ENCODE measurements at regions not wholly inside any gene's neighbourhood (a gene's known extent, or its start where the extent isn't known, plus 50 kb on each side); places are given as distances from the start of the nearest gene placed in this dataset.

DNA sequence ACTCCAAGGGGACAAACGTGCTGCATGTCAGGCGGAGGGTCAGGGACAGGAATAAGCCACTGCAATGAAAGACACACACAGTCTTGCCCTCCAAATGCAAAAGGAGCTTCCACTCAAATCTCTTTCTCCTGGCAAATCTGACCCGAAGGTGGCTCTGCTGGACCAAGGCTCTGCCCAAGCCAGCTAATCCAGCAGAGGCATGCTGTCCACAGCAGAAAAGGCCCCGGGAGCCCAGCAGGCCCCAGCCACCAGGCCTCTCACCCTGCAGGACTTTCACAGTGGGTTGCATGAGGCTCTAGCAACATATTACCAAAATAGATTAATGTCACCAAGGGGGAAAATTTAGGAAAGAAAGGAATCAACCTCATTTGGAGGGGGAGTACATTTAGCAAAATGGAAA is 628.6 kb downstream of the BCOR start:
- no peaks in the 10 kb centered on the region for H4K20me1 ChIP-seq (ENCODE audit: insufficient read depth)
- H2AFZ ChIP-seq (ENCODE audit: low read depth, low read length, poor library complexity, severe bottlenecking) = no peak overlapping the region
- H3K4me2 ChIP-seq (ENCODE audit: low read length) = no peak overlapping the region
- H3K9ac ChIP-seq (ENCODE audit: low read length) = no peak overlapping the region
- no TSS peak for BruUV-seq (replicated peaks)
- no peak overlapping the region for H3K4me3 ChIP-seq (replicated peaks in 1 of 2; ENCODE audit: low read depth in 1 of 2, low read length in 2 of 2)
- RAD21 ChIA-PET (ENCODE audit: low non-redundant PET in 1 of 2, low total read pairs in 2 of 2, uncharacterized antibody in 2 of 2, unreplicated experiment in 2 of 2) = no interaction called here
- POLR2A ChIA-PET = no interaction called here
- no peak for DNase-seq (ENCODE audit: low read depth, low spot score)
- CTCF ChIA-PET = no interaction called here
- H3K4me1 ChIP-seq (ENCODE audit: control insufficient read depth in 1 of 2, insufficient read depth in 2 of 2, low read length in 2 of 2) = no peaks in the 10 kb centered on the region
- H3K27ac ChIP-seq (ENCODE audit: low read depth, low read length) = no peak overlapping the region
- intact Hi-C loops (cut with micrococcal nuclease) = no loop called here
- no peak for ATAC-seq
- no peaks in the 10 kb centered on the region for H3K27me3 ChIP-seq (ENCODE audit: insufficient read depth, low read length)
- TF ChIP-seq EZH2phosphoT487 (IDR thresholded peaks at IDR 0.05; ENCODE audit: borderline replicate concordance) (no peak), SP1 (IDR thresholded peaks at IDR 0.05; ENCODE audit: low read depth) (no peak), SIN3A (IDR thresholded peaks at IDR 0.05; ENCODE audit: low read depth) (no peak), TCF7L2 (IDR thresholded peaks at IDR 0.05; ENCODE audit: borderline replicate concordance, extremely low read depth, insufficient read depth, insufficient read length) (no peak), CBX3 (IDR thresholded peaks at IDR 0.05; ENCODE audit: low read depth) (no peak), POLR2AphosphoS5 (IDR thresholded peaks at IDR 0.05; ENCODE audit: low read depth, low read length) (no peak), EGR1 (IDR thresholded peaks at IDR 0.05; ENCODE audit: low read depth) (no peak)
- TF ChIP-seq, protein P1, sequence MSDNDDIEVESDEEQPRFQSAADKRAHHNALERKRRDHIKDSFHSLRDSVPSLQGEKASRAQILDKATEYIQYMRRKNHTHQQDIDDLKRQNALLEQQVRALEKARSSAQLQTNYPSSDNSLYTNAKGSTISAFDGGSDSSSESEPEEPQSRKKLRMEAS (IDR thresholded peaks at IDR 0.05) = no peak
- TF ChIP-seq, protein P2, sequence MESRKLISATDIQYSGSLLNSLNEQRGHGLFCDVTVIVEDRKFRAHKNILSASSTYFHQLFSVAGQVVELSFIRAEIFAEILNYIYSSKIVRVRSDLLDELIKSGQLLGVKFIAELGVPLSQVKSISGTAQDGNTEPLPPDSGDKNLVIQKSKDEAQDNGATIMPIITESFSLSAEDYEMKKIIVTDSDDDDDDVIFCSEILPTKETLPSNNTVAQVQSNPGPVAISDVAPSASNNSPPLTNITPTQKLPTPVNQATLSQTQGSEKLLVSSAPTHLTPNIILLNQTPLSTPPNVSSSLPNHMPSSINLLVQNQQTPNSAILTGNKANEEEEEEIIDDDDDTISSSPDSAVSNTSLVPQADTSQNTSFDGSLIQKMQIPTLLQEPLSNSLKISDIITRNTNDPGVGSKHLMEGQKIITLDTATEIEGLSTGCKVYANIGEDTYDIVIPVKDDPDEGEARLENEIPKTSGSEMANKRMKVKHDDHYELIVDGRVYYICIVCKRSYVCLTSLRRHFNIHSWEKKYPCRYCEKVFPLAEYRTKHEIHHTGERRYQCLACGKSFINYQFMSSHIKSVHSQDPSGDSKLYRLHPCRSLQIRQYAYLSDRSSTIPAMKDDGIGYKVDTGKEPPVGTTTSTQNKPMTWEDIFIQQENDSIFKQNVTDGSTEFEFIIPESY (IDR thresholded peaks at IDR 0.05; ENCODE audit: extremely low read depth, insufficient replicate concordance, low read length) = no peak
- TF ChIP-seq, protein P3, sequence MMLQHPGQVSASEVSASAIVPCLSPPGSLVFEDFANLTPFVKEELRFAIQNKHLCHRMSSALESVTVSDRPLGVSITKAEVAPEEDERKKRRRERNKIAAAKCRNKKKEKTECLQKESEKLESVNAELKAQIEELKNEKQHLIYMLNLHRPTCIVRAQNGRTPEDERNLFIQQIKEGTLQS (IDR thresholded peaks at IDR 0.05) = no peak
- TF ChIP-seq, protein P4, sequence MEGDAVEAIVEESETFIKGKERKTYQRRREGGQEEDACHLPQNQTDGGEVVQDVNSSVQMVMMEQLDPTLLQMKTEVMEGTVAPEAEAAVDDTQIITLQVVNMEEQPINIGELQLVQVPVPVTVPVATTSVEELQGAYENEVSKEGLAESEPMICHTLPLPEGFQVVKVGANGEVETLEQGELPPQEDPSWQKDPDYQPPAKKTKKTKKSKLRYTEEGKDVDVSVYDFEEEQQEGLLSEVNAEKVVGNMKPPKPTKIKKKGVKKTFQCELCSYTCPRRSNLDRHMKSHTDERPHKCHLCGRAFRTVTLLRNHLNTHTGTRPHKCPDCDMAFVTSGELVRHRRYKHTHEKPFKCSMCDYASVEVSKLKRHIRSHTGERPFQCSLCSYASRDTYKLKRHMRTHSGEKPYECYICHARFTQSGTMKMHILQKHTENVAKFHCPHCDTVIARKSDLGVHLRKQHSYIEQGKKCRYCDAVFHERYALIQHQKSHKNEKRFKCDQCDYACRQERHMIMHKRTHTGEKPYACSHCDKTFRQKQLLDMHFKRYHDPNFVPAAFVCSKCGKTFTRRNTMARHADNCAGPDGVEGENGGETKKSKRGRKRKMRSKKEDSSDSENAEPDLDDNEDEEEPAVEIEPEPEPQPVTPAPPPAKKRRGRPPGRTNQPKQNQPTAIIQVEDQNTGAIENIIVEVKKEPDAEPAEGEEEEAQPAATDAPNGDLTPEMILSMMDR (IDR thresholded peaks at IDR 0.05 in 2 of 3, conservative IDR thresholded peaks at IDR 0.05 in 1 of 3; ENCODE audit: borderline replicate concordance in 1 of 3, insufficient read depth in 1 of 3, low read depth in 2 of 3, low read length in 2 of 3) = no peak
- TF ChIP-seq, protein P5, sequence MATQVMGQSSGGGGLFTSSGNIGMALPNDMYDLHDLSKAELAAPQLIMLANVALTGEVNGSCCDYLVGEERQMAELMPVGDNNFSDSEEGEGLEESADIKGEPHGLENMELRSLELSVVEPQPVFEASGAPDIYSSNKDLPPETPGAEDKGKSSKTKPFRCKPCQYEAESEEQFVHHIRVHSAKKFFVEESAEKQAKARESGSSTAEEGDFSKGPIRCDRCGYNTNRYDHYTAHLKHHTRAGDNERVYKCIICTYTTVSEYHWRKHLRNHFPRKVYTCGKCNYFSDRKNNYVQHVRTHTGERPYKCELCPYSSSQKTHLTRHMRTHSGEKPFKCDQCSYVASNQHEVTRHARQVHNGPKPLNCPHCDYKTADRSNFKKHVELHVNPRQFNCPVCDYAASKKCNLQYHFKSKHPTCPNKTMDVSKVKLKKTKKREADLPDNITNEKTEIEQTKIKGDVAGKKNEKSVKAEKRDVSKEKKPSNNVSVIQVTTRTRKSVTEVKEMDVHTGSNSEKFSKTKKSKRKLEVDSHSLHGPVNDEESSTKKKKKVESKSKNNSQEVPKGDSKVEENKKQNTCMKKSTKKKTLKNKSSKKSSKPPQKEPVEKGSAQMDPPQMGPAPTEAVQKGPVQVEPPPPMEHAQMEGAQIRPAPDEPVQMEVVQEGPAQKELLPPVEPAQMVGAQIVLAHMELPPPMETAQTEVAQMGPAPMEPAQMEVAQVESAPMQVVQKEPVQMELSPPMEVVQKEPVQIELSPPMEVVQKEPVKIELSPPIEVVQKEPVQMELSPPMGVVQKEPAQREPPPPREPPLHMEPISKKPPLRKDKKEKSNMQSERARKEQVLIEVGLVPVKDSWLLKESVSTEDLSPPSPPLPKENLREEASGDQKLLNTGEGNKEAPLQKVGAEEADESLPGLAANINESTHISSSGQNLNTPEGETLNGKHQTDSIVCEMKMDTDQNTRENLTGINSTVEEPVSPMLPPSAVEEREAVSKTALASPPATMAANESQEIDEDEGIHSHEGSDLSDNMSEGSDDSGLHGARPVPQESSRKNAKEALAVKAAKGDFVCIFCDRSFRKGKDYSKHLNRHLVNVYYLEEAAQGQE (IDR thresholded peaks at IDR 0.05; ENCODE audit: low read depth) = no peak
- H3K9me2 ChIP-seq (ENCODE audit: insufficient read depth) = no peaks in the 10 kb centered on the region
- no peaks in the 10 kb centered on the region for H3K36me3 ChIP-seq (ENCODE audit: control insufficient read depth in 1 of 2, insufficient read depth in 2 of 2, low read length in 2 of 2)
- no peaks in the 10 kb centered on the region for H3K9me3 ChIP-seq (ENCODE audit: control insufficient read depth in 1 of 2, insufficient read depth in 1 of 2, low read depth in 1 of 2, low read length in 2 of 2)
- no peaks in the 10 kb centered on the region for H3K79me2 ChIP-seq (ENCODE audit: insufficient read depth, low read length)

Measured in HCT116 (cell line).